ENCODE measurements at regions not wholly inside any gene's neighbourhood (a gene's known extent, or its start where the extent isn't known, plus 50 kb on each side); places are given as distances from the start of the nearest gene placed in this dataset.
"Not testable (repeated sequence)": the region's sequence is repeated elsewhere in the genome, so short reads cannot be mapped to it uniquely, and the experiment has no call there.

GRCh38 chr1:208349694-208350330, 105.6 kb upstream of the PLXNA2 start:
- no peak for DNase-seq

- no peak for DNase-seq
Measured at GRCh38 chr1:208350815-208351214, 106.6 kb upstream of the PLXNA2 start.

GRCh38 chr1:208351838-208352237, 107.7 kb upstream of the PLXNA2 start:
- no peak for DNase-seq

GRCh38 chr1:208353797-208354196, 109.6 kb upstream of the PLXNA2 start:
- not testable (repeated sequence) for DNase-seq

- DNase-seq: no peak
Measured at GRCh38 chr1:208357644-208358507, 113.7 kb upstream of the PLXNA2 start.

GRCh38 chr1:208358651-208359050, 114.5 kb upstream of the PLXNA2 start:
- DNase-seq: no peak

- DNase-seq: no peak
Measured at GRCh38 chr1:208362011-208362410, 117.8 kb upstream of the PLXNA2 start.

GRCh38 chr1:208366559-208366958, 122.4 kb upstream of the PLXNA2 start:
- no peak for DNase-seq

GRCh38 chr1:208369045-208369444, 124.9 kb upstream of the PLXNA2 start:
- DNase-seq: no peak

GRCh38 chr1:208369658-208370057, 125.5 kb upstream of the PLXNA2 start:
- DNase-seq: no peak

GRCh38 chr1:208374391-208374941, 130.3 kb upstream of the PLXNA2 start:
- DNase-seq: no peak

GRCh38 chr1:208381481-208381880, 137.3 kb upstream of the PLXNA2 start:
- no peak for DNase-seq

GRCh38 chr1:208387908-208388811, 144.0 kb upstream of the PLXNA2 start:
- no peak for DNase-seq

- DNase-seq: no peak
Measured at GRCh38 chr1:208393416-208393815, 149.2 kb upstream of the PLXNA2 start.

- DNase-seq: no peak
Measured at GRCh38 chr1:208393826-208394225, 149.6 kb upstream of the PLXNA2 start.

GRCh38 chr1:208397286-208397685, 153.1 kb upstream of the PLXNA2 start:
- no peak for DNase-seq

- no peak for DNase-seq
Measured at GRCh38 chr1:208405014-208405413, 160.8 kb upstream of the PLXNA2 start.

- no peak for DNase-seq
Measured at GRCh38 chr1:208409176-208409575, 165.0 kb upstream of the PLXNA2 start.

- no peak for DNase-seq
Measured at GRCh38 chr1:208410409-208410808, 166.2 kb upstream of the PLXNA2 start.

- no peak for DNase-seq
Measured at GRCh38 chr1:208413006-208413405, 168.8 kb upstream of the PLXNA2 start.

GRCh38 chr1:208418667-208419066, 174.5 kb upstream of the PLXNA2 start:
- DNase-seq: no peak

- no peak for DNase-seq
Measured at GRCh38 chr1:208419746-208420420, 175.7 kb upstream of the PLXNA2 start.

Measured in CD4-positive, alpha-beta T cell treated with Interleukin-4 for 1 hour (primary cell).